A673 (cell line): ENCODE measurements at regions not wholly inside any gene's neighbourhood (a gene's known extent, or its start where the extent isn't known, plus 50 kb on each side); places are given as distances from the start of the nearest gene placed in this dataset.

ENCODE experiments used
- BruUV-seq: library from RNA; stranded (reverse); fragments of 400-500 nt; replicated peaks from 2 replicates; lab custom pipeline; 2021; lab: Mats Ljungman, UMichigan
- CTCF ChIA-PET: fragments of 300-600 bp; sonication (Branson Sonifier 250); formaldehyde crosslinking; loops from one replicate; lab custom pipeline; 2022; ENCODE audit warnings: antibody characterized with exemption; lab: Charles Lee
- POLR2A ChIA-PET: fragments of 300-600 bp; sonication (Branson Sonifier 250); formaldehyde crosslinking; loops from one replicate; lab custom pipeline; 2022; ENCODE audit warnings: antibody characterized with exemption; ENCODE audit not compliant: low non-redundant PET; lab: Charles Lee
- DNase-seq: peaks from one replicate; pipeline ENCODE4 v3.0.0-alpha.2; 2015; ENCODE audit warnings: low spot score
- H3K27ac ChIP-seq: fragments of 200-600 bp; sonication (generic); 2 replicates; pipeline ENCODE4 v1.5.1; 2016; ENCODE audit warnings: mixed run types, low read depth, mild to moderate bottlenecking, mixed read lengths, antibody characterized with exemption, low read length; ENCODE audit not compliant: poor library complexity, severe bottlenecking
- H3K27me3 ChIP-seq: fragments of 200-600 bp; sonication (generic); replicated peaks from 2 replicates; pipeline ENCODE4 v1.6.1; 2017; ENCODE audit warnings: mixed run types, low read depth, mild to moderate bottlenecking, mixed read lengths, antibody characterized with exemption, low read length; ENCODE audit not compliant: insufficient read depth, poor library complexity
- H3K36me3 ChIP-seq: fragments of 200-600 bp; sonication (generic); 2 replicates; pipeline ENCODE4 v1.6.1; 2016; ENCODE audit warnings: mixed run types, mild to moderate bottlenecking, mixed read lengths, antibody characterized with exemption, low read length; ENCODE audit not compliant: insufficient read depth, poor library complexity, severe bottlenecking
- H3K4me1 ChIP-seq: fragments of 200-600 bp; sonication (generic); 2 replicates; pipeline ENCODE4 v1.6.1; 2017; ENCODE audit warnings: mixed run types, mild to moderate bottlenecking, mixed read lengths, antibody characterized with exemption, low read length; ENCODE audit not compliant: insufficient read depth, poor library complexity, severe bottlenecking
- H3K4me3 ChIP-seq: fragments of 200-600 bp; sonication (generic); 2 replicates; pipeline ENCODE4 v1.5.1; 2016; ENCODE audit warnings: low read depth, mixed run types, mild to moderate bottlenecking, mixed read lengths, low read length; ENCODE audit not compliant: poor library complexity, severe bottlenecking
- H3K9me3 ChIP-seq: fragments of 200-600 bp; sonication (generic); 2 replicates; pipeline ENCODE4 v1.6.1; 2016; ENCODE audit warnings: mixed run types, low read depth, mild to moderate bottlenecking, mixed read lengths, antibody characterized with exemption, low read length; ENCODE audit not compliant: poor library complexity, severe bottlenecking
- CTCF ChIP-seq: fragments of 300-800, 200-600 bp; sonication (generic); conservative IDR thresholded peaks from 2 replicates; pipeline ENCODE4 v1.5.1; 2017; ENCODE audit warnings: low read depth, mild to moderate bottlenecking, antibody characterized with exemption, low read length, moderate library complexity, mixed read lengths
- EZH2 ChIP-seq: fragments of 200-600 bp; sonication (generic); IDR thresholded peaks from 2 replicates; pipeline ENCODE4 v1.6.1; 2017; ENCODE audit warnings: borderline replicate concordance, low read depth, mild to moderate bottlenecking, mixed read lengths, antibody characterized with exemption, low read length; ENCODE audit not compliant: poor library complexity, severe bottlenecking
- intact Hi-C: fragments of 100-400 bp; cut with micrococcal nuclease; formaldehyde crosslinking; loops from one replicate; pipeline ENCODE4 v1.10.0; 2022; ENCODE audit not compliant: unreplicated experiment

DNA sequence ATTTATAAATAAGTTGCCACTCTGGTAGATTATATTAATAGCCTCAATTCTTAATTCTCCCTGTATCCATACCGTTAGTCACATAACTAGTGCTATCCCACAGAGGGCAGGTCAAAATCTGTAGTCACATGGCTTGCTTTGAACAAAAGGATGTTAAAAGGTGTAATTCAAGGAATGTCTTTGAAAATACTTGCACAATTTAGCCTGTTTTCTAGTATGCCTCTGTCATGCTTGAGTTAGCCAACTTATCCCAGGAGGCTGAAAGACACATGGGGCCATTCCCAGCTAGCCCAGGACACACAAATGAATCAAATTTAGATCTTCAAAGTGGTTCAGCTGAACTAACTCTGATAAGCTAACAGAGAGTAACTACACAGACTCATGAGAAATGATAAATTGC, 758.5 kb upstream of the NEGR1 start:
- CTCF ChIA-PET: no interaction called here
- no peak overlapping the region for H3K4me3 ChIP-seq
- POLR2A ChIA-PET: no interaction called here
- H3K9me3 ChIP-seq: no peaks in the 10 kb centered on the region
- TF ChIP-seq EZH2 (no peak), CTCF (no peak)
- no peak for DNase-seq
- peaks cover 13% of the 10 kb centered on the region for H3K4me1 ChIP-seq
- intact Hi-C loops: no loop called here
- no peak overlapping the region for H3K27ac ChIP-seq
- H3K27me3 ChIP-seq: no peaks in the 10 kb centered on the region
- no TSS peak for BruUV-seq
- H3K36me3 ChIP-seq: no peaks in the 10 kb centered on the region

DNA sequence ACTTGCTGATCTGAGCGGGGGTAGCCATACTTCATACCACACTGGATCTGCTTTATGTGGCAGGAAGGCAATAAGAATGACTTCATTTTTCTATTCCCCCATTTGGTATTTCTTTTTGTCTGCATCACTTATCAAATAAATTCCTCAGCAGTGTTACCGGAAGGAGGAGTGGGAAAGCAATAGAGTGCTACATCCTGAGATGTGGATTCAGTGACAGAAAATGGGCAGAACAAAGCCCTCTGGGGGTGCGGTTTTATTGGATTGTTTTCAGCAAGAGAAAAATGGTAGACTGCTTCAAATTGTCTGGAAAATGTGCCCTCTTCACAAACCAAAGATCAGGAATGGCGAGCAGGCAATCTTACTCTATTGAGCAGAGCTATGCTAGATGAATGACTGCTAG, 751.9 kb upstream of the NEGR1 start:
- intact Hi-C loops: no loop called here
- TF ChIP-seq CTCF (no peak), EZH2 (no peak)
- POLR2A ChIA-PET: no interaction called here
- Histone ChIP-seq H3K9me3 (no peaks in the 10 kb centered on the region), H3K4me1 (peaks cover 6% of the 10 kb centered on the region), H3K27me3 (no peaks in the 10 kb centered on the region), H3K27ac (no peak overlapping the region), H3K36me3 (no peaks in the 10 kb centered on the region), H3K4me3 (no peak overlapping the region)
- peak; percentile 59 for DNase-seq
- no TSS peak for BruUV-seq
- CTCF ChIA-PET: no interaction called here

DNA sequence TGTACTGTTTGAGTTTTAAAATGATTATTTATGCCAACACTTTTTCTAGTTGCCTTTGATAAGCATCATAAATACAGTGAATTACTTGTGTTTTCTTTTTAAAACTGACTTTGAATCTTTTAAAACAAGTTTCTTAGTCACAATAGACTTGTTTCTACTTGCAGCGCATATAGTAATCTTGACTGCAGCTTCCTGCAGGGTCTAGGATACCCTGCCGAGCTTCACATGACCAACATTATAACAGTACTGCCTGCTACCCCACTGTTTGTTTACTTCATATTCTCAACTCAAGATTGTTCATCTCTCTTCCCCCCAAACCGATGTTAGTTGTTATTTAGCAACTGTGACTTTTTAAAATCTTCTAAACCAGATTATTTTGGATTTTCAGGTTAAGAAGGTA, 751.3 kb upstream of the NEGR1 start:
- POLR2A ChIA-PET: no interaction called here
- DNase-seq: peak; percentile 6
- intact Hi-C loops: no loop called here

More for the DNA sequence above, 751.3 kb upstream of the NEGR1 start:
- no TSS peak for BruUV-seq
- H3K4me1 ChIP-seq: peaks cover 6% of the 10 kb centered on the region
- no peaks in the 10 kb centered on the region for H3K36me3 ChIP-seq
- H3K27ac ChIP-seq: no peak overlapping the region
- H3K27me3 ChIP-seq: no peaks in the 10 kb centered on the region
- H3K9me3 ChIP-seq: no peaks in the 10 kb centered on the region
- CTCF ChIA-PET: no interaction called here
- TF ChIP-seq CTCF: no peak
- TF ChIP-seq EZH2: no peak
- no peak overlapping the region for H3K4me3 ChIP-seq
